DND-41 (cell line): ENCODE measurements at regions not wholly inside any gene's neighbourhood (a gene's known extent, or its start where the extent isn't known, plus 50 kb on each side); places are given as distances from the start of the nearest gene placed in this dataset.

Experiments
- ATAC-seq: fragments of 200-7000 bp; cut with Tn5 transposase; 3 replicates; pipeline ENCODE4 v1.9.1; 2021; ENCODE audit warnings: low read depth; ENCODE audit not compliant: insufficient read depth
- DNase-seq: peaks from one replicate; pipeline ENCODE4 v3.0.0-alpha.2; 2020
- H2AFZ ChIP-seq: 2 replicates; pipeline ENCODE4 v1.6.0; 2012; ENCODE audit warnings: low read depth, low read length
- H3K27ac ChIP-seq: 2 replicates; pipeline ENCODE4 v1.5.1; 2012; ENCODE audit warnings: low read length, inconsistent platforms
- H3K27me3 ChIP-seq: fragments of 200-600 bp; sonication (generic); 2 replicates; pipeline ENCODE4 v1.6.0; 2012; ENCODE audit warnings: low read length, mild to moderate bottlenecking, inconsistent platforms; ENCODE audit not compliant: insufficient read depth, poor library complexity
- H3K36me3 ChIP-seq: 2 replicates; pipeline ENCODE4 v1.5.1; 2012; ENCODE audit warnings: low read length, inconsistent platforms; ENCODE audit not compliant: insufficient read depth
- H3K4me1 ChIP-seq: 2 replicates; pipeline ENCODE4 v1.5.1; 2012; ENCODE audit warnings: mild to moderate bottlenecking, low read length; ENCODE audit not compliant: insufficient read depth
- H3K4me2 ChIP-seq: 2 replicates; pipeline ENCODE4 v1.6.0; 2012; ENCODE audit warnings: mild to moderate bottlenecking, moderate library complexity, low read length, inconsistent platforms; ENCODE audit not compliant: insufficient read depth
- H3K4me3 ChIP-seq, 2 experiments: fragments of 200-600 bp in 1 of 2; shearing (Covaris generic) in 1 of 2; 2 replicates each; pipeline ENCODE4 v1.5.1; 2012 to 2016; ENCODE audit warnings: inconsistent platforms in 2 of 2, low read length in 2 of 2, mild to moderate bottlenecking in 2 of 2, low read depth in 1 of 2, moderate library complexity in 1 of 2
- H3K79me2 ChIP-seq: 2 replicates; pipeline ENCODE4 v1.6.0; 2012; ENCODE audit warnings: low read length, inconsistent platforms; ENCODE audit not compliant: insufficient read depth
- H3K9ac ChIP-seq: 2 replicates; pipeline ENCODE4 v1.6.0; 2012; ENCODE audit warnings: low read depth, mild to moderate bottlenecking, inconsistent platforms, low read length, moderate library complexity
- H3K9me3 ChIP-seq: 2 replicates; pipeline ENCODE4 v1.5.1; 2012; ENCODE audit warnings: low read length, moderate library complexity, mild to moderate bottlenecking, inconsistent platforms; ENCODE audit not compliant: insufficient read depth, severe bottlenecking
- H4K20me1 ChIP-seq: 2 replicates; pipeline ENCODE4 v1.6.0; 2012; ENCODE audit warnings: low read length; ENCODE audit not compliant: insufficient read depth
- EZH2 ChIP-seq: IDR thresholded peaks from 3 replicates; pipeline ENCODE4 v1.6.1; 2012; ENCODE audit warnings: borderline replicate concordance, low read depth, mild to moderate bottlenecking, moderate library complexity, low read length, inconsistent platforms; ENCODE audit not compliant: severe bottlenecking
- TF ChIP-seq, protein P1 (sequence below): IDR thresholded peaks from 2 replicates; pipeline ENCODE4 v1.5.1; 2012; ENCODE audit warnings: borderline replicate concordance, low read length, moderate library complexity, mild to moderate bottlenecking; ENCODE audit not compliant: poor library complexity, severe bottlenecking; ENCODE audit errors: extremely low read depth

DNA sequence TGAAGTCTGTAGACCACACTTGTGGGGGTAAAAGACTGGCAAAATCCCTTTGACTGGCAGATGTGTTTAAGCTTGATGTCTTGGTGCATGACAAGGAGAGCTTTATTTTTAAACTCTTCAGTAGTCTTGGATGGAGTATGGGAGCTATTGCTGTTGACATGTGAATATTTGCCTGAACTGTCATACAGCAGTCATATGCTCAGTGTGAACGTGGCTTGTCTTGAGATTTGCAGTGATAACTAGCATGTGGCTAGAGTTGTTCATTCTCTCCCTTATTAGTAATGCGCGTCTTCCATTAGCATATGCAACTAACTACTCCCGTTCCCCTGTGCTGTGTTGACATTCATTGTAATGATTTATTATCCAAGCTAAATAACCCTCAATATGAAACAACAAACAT is 523.6 kb upstream of the WWC1 start:
- H3K9ac ChIP-seq, result no peak overlapping the region
- no peaks in the 10 kb centered on the region for H3K79me2 ChIP-seq
- DNase-seq, result no peak
- H3K4me3 ChIP-seq, result no peak overlapping the region
- no peak for TF ChIP-seq EZH2
- TF ChIP-seq, protein P1, sequence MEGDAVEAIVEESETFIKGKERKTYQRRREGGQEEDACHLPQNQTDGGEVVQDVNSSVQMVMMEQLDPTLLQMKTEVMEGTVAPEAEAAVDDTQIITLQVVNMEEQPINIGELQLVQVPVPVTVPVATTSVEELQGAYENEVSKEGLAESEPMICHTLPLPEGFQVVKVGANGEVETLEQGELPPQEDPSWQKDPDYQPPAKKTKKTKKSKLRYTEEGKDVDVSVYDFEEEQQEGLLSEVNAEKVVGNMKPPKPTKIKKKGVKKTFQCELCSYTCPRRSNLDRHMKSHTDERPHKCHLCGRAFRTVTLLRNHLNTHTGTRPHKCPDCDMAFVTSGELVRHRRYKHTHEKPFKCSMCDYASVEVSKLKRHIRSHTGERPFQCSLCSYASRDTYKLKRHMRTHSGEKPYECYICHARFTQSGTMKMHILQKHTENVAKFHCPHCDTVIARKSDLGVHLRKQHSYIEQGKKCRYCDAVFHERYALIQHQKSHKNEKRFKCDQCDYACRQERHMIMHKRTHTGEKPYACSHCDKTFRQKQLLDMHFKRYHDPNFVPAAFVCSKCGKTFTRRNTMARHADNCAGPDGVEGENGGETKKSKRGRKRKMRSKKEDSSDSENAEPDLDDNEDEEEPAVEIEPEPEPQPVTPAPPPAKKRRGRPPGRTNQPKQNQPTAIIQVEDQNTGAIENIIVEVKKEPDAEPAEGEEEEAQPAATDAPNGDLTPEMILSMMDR, result no peak
- H3K4me2 ChIP-seq, result no peak overlapping the region
- H3K36me3 ChIP-seq, result no peaks in the 10 kb centered on the region
- H3K9me3 ChIP-seq, result no peaks in the 10 kb centered on the region
- no peaks in the 10 kb centered on the region for H4K20me1 ChIP-seq
- no peak overlapping the region for H3K27ac ChIP-seq
- no peaks in the 10 kb centered on the region for H3K4me1 ChIP-seq
- no peak for ATAC-seq
- no peaks in the 10 kb centered on the region for H3K27me3 ChIP-seq
- no peak overlapping the region for H2AFZ ChIP-seq

- Histone ChIP-seq H3K27me3 (no peaks in the 10 kb centered on the region), H3K79me2 (no peaks in the 10 kb centered on the region), H3K9me3 (no peaks in the 10 kb centered on the region), H3K4me3 (no peak overlapping the region), H3K27ac (no peak overlapping the region), H3K4me2 (no peak overlapping the region), H4K20me1 (no peaks in the 10 kb centered on the region), H3K4me1 (no peaks in the 10 kb centered on the region), H3K9ac (no peak overlapping the region), H3K36me3 (no peaks in the 10 kb centered on the region), H2AFZ (no peak overlapping the region)
- ATAC-seq, result no peak
- TF ChIP-seq, protein P1, result no peak
- TF ChIP-seq EZH2, result no peak
- DNase-seq, result no peak
Measured at GRCh38 chr5:167769846-167770413, 521.5 kb upstream of the WWC1 start.

DNA sequence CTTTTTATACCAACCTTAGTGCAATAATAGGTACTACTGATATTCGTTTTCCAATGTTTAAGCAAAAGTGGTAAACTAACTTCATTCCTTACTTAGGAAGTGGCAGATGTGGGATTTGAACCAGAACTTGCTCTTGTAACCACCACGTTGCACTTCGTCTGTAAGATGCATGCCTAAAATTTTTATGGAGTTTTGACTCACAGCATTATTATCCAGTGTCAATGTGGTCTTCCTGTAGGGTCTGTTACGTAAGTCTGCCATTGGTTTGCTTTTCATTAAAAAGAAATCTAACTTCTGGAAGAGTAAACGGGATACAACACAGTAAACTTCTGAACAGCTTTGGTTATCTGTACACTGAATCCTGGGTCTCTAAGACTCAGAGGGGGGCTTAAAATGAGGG is 521.0 kb upstream of the WWC1 start:
- Histone ChIP-seq H2AFZ (no peak overlapping the region), H3K9me3 (no peaks in the 10 kb centered on the region), H4K20me1 (no peaks in the 10 kb centered on the region), H3K9ac (no peak overlapping the region), H3K27me3 (no peaks in the 10 kb centered on the region), H3K27ac (no peak overlapping the region), H3K79me2 (no peaks in the 10 kb centered on the region), H3K4me2 (no peak overlapping the region), H3K4me1 (no peaks in the 10 kb centered on the region), H3K4me3 (no peak overlapping the region), H3K36me3 (no peaks in the 10 kb centered on the region)
- TF ChIP-seq, protein P1, result no peak
- TF ChIP-seq EZH2, result no peak
- DNase-seq (no peak), ATAC-seq (no peak)

DNA sequence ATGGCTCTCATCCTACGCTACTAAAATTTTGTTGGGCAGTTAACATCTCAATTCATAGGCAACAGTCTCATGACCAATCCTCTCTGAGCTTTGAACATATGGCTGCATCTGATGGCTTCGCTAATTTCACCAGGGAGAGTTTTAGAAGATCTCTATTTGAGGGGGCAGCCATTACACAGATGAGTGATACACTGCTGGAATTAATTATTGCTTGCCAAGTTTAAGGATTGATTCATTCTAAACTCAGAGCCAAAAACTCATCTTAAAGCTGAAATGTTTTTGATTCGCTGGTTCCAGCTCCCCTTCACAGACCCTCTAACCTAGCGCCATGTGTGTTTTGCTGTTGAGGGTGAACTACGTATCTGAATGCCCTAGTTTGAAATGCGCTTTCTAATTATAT is 519.9 kb upstream of the WWC1 start:
- Histone ChIP-seq H3K4me1 (no peaks in the 10 kb centered on the region), H3K27me3 (no peaks in the 10 kb centered on the region), H3K27ac (no peak overlapping the region), H4K20me1 (no peaks in the 10 kb centered on the region), H3K9ac (no peak overlapping the region), H3K79me2 (no peaks in the 10 kb centered on the region), H3K36me3 (no peaks in the 10 kb centered on the region), H3K9me3 (no peaks in the 10 kb centered on the region), H3K4me3 (no peak overlapping the region), H3K4me2 (no peak overlapping the region), H2AFZ (no peak overlapping the region)
- ATAC-seq (no peak), DNase-seq (no peak)
- TF ChIP-seq, protein P1, result no peak
- TF ChIP-seq EZH2, result no peak
